GM19397 (cell line): ENCODE measurements at regions not wholly inside any gene's neighbourhood (a gene's known extent, or its start where the extent isn't known, plus 50 kb on each side); places are given as distances from the start of the nearest gene placed in this dataset.
"Not testable (repeated sequence)": the region's sequence is repeated elsewhere in the genome, so short reads cannot be mapped to it uniquely, and the experiment has no call there.

Experiments used
- ATAC-seq: cut with Tn5 transposase; IDR thresholded peaks from one replicate; pipeline ENCODE4 v1.9.1; 2021; ENCODE audit warnings: mild to moderate bottlenecking, moderate library complexity; ENCODE audit not compliant: unreplicated experiment

- ATAC-seq = no peak
Observed at GRCh38 chr2:43075054-43075593, 151.3 kb downstream of the ZFP36L2 start.

- no peak for ATAC-seq
Observed at GRCh38 chr2:43074592-43075053, 151.8 kb downstream of the ZFP36L2 start.

- ATAC-seq = no peak
Observed at GRCh38 chr2:43074052-43074451, 152.4 kb downstream of the ZFP36L2 start.

GRCh38 chr2:43073401-43073825 lies 153.0 kb downstream of the ZFP36L2 start:
- no peak for ATAC-seq

- ATAC-seq = no peak
Observed at GRCh38 chr2:43071599-43072550, 154.5 kb downstream of the ZFP36L2 start.

- ATAC-seq = no peak
Observed at GRCh38 chr2:43070676-43071502, 155.5 kb downstream of the ZFP36L2 start.

GRCh38 chr2:43070030-43070429 lies 156.4 kb downstream of the ZFP36L2 start:
- no peak for ATAC-seq

GRCh38 chr2:43068631-43069517 lies 157.5 kb downstream of the ZFP36L2 start:
- ATAC-seq = no peak

- no peak for ATAC-seq
Observed at GRCh38 chr2:43068041-43068533, 158.3 kb downstream of the ZFP36L2 start.

- ATAC-seq = no peak
Observed at GRCh38 chr2:43067254-43068040, 159.0 kb downstream of the ZFP36L2 start.

GRCh38 chr2:43066541-43067253 lies 159.7 kb downstream of the ZFP36L2 start:
- not testable (repeated sequence) for ATAC-seq

GRCh38 chr2:43065871-43066270 lies 160.5 kb downstream of the ZFP36L2 start:
- no peak for ATAC-seq

GRCh38 chr2:43065036-43065435 lies 161.4 kb downstream of the ZFP36L2 start:
- no peak for ATAC-seq

GRCh38 chr2:43063096-43063495 lies 163.3 kb downstream of the ZFP36L2 start:
- not testable (repeated sequence) for ATAC-seq

GRCh38 chr2:43062058-43062457 lies 164.3 kb downstream of the ZFP36L2 start:
- no peak for ATAC-seq

GRCh38 chr2:43060390-43061016 lies 165.9 kb downstream of the ZFP36L2 start:
- ATAC-seq = no peak

- ATAC-seq = peak; percentile 63
Observed at GRCh38 chr2:43059183-43059897, 167.1 kb downstream of the ZFP36L2 start.

GRCh38 chr2:43058726-43059110 lies 167.7 kb downstream of the ZFP36L2 start:
- no peak for ATAC-seq
